ENCODE measurements at regions not wholly inside any gene's neighbourhood (a gene's known extent, or its start where the extent isn't known, plus 50 kb on each side); places are given as distances from the start of the nearest gene placed in this dataset.

DNA sequence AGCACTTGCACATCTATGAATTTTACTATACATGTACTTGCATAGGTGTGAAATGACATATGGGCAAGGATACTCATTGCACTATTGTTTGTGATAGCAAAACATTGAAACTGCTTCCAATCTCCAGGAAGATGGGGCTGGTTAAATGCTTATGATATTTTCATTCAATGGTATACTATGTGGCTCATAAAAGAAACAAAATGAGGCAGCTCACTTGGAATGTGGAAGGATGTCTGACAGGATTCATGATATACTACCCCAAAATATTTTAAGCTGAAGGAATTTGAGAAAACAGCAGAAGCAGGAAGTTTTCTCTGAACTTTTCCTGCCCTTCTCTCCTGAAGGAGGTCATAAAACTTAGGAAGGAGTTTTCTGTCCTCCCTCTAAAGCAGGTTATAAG, 99.6 kb upstream of the CAST start:
- no peak overlapping the region for H3K4me2 ChIP-seq (ENCODE audit: low read length)
- no peak overlapping the region for H3K27ac ChIP-seq (ENCODE audit: low read depth, low read length, poor library complexity, severe bottlenecking)
- H3K9me3 ChIP-seq (ENCODE audit: low read length): no peaks in the 10 kb centered on the region
- H3K4me1 ChIP-seq (ENCODE audit: insufficient read depth, low read length, severe bottlenecking): no peaks in the 10 kb centered on the region
- H3F3A ChIP-seq (ENCODE audit: insufficient read depth, low read length): no peaks in the 10 kb centered on the region
- no peaks in the 10 kb centered on the region for H4K20me1 ChIP-seq (ENCODE audit: insufficient read depth, low read length)
- no peak overlapping the region for H3K4me3 ChIP-seq (ENCODE audit: low read depth, low read length, poor library complexity, severe bottlenecking)
- no peak overlapping the region for H2AFZ ChIP-seq (ENCODE audit: low read length)
- no peak for TF ChIP-seq EZH2 (IDR thresholded peaks at IDR 0.05; ENCODE audit: borderline replicate concordance, low read length)
- TF ChIP-seq, protein P1, sequence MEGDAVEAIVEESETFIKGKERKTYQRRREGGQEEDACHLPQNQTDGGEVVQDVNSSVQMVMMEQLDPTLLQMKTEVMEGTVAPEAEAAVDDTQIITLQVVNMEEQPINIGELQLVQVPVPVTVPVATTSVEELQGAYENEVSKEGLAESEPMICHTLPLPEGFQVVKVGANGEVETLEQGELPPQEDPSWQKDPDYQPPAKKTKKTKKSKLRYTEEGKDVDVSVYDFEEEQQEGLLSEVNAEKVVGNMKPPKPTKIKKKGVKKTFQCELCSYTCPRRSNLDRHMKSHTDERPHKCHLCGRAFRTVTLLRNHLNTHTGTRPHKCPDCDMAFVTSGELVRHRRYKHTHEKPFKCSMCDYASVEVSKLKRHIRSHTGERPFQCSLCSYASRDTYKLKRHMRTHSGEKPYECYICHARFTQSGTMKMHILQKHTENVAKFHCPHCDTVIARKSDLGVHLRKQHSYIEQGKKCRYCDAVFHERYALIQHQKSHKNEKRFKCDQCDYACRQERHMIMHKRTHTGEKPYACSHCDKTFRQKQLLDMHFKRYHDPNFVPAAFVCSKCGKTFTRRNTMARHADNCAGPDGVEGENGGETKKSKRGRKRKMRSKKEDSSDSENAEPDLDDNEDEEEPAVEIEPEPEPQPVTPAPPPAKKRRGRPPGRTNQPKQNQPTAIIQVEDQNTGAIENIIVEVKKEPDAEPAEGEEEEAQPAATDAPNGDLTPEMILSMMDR (IDR thresholded peaks at IDR 0.05; ENCODE audit: low read length): no peak
- no peaks in the 10 kb centered on the region for H3K36me3 ChIP-seq (ENCODE audit: insufficient read depth, low read length)
- no peak overlapping the region for H3K9ac ChIP-seq (ENCODE audit: low read length)
- H3K27me3 ChIP-seq (ENCODE audit: insufficient read depth, low read length): no peaks in the 10 kb centered on the region
- no peaks in the 10 kb centered on the region for H3K9me2 ChIP-seq (ENCODE audit: low read depth, low read length)
- no peaks in the 10 kb centered on the region for H3K79me2 ChIP-seq (ENCODE audit: insufficient read depth, low read length)

DNA sequence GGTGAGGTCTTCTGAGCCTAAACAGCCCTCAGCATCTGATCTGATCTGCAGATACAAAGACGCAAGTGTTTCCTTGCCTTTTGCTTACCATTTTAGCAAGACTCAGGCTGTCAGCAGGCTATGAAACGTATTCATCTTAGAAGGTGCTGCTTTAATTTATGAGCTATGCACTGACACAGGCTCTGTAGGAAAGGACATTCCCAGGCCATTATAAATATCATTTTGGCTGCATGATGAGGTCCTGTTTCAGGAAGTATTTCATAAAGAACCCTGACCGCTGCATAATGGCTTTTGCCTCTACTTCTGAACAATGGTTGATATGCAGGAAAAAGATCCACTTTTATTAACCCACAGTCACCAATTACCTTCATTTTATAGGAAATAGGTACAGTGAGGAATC, 98.4 kb upstream of the CAST start:
- Histone ChIP-seq H3K9ac (ENCODE audit: low read length) (no peak overlapping the region), H4K20me1 (ENCODE audit: insufficient read depth, low read length) (no peaks in the 10 kb centered on the region), H3K4me3 (ENCODE audit: low read depth, low read length, poor library complexity, severe bottlenecking) (no peak overlapping the region), H3K27me3 (ENCODE audit: insufficient read depth, low read length) (no peaks in the 10 kb centered on the region), H3K9me2 (ENCODE audit: low read depth, low read length) (no peaks in the 10 kb centered on the region), H2AFZ (ENCODE audit: low read length) (no peak overlapping the region), H3K4me2 (ENCODE audit: low read length) (no peak overlapping the region), H3K27ac (ENCODE audit: low read depth, low read length, poor library complexity, severe bottlenecking) (no peak overlapping the region), H3K9me3 (ENCODE audit: low read length) (no peaks in the 10 kb centered on the region), H3F3A (ENCODE audit: insufficient read depth, low read length) (no peaks in the 10 kb centered on the region), H3K4me1 (ENCODE audit: insufficient read depth, low read length, severe bottlenecking) (no peaks in the 10 kb centered on the region), H3K79me2 (ENCODE audit: insufficient read depth, low read length) (no peaks in the 10 kb centered on the region), H3K36me3 (ENCODE audit: insufficient read depth, low read length) (no peaks in the 10 kb centered on the region)
- no peak for TF ChIP-seq EZH2 (IDR thresholded peaks at IDR 0.05; ENCODE audit: borderline replicate concordance, low read length)
- TF ChIP-seq, protein P1 (IDR thresholded peaks at IDR 0.05; ENCODE audit: low read length): no peak

DNA sequence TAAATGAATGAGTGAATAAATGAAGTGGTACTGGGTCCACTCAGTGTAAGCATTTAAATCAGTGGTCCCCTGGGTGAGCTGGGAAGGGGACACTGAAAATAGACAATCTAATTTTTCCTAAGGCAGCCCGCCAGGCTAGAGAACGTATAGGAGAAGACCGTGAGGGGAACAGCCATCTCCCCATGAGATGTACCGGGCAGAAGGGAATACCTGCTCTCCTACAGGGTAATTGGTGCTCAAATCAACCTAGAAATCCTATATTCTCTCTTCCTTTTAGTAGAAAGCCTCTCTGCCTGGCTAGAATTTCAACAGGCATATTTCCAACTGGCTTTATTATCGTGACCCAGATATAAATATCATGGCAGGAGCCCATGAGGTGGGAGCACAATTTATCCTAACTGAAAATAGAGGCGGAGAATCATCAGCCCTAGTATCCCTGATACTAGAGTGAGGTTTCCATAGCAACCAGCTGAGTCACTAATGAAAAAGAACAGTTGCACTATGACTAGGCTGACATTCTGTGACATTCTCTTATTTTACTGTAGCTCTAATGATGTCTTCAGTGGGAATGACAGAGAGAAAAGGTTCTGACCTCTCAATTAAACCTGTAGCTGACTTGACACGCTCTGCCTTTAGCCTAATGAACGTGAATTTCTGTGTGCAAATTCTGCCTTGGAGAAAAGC, 96.5 kb upstream of the CAST start:
- no peaks in the 10 kb centered on the region for H3K4me1 ChIP-seq (ENCODE audit: insufficient read depth, low read length, severe bottlenecking)
- no peaks in the 10 kb centered on the region for H4K20me1 ChIP-seq (ENCODE audit: insufficient read depth, low read length)
- H3F3A ChIP-seq (ENCODE audit: insufficient read depth, low read length): no peaks in the 10 kb centered on the region
- H2AFZ ChIP-seq (ENCODE audit: low read length): no peak overlapping the region
- H3K9me2 ChIP-seq (ENCODE audit: low read depth, low read length): no peaks in the 10 kb centered on the region
- no peak overlapping the region for H3K4me3 ChIP-seq (ENCODE audit: low read depth, low read length, poor library complexity, severe bottlenecking)
- H3K79me2 ChIP-seq (ENCODE audit: insufficient read depth, low read length): no peaks in the 10 kb centered on the region
- H3K4me2 ChIP-seq (ENCODE audit: low read length): no peak overlapping the region
- no peak overlapping the region for H3K27ac ChIP-seq (ENCODE audit: low read depth, low read length, poor library complexity, severe bottlenecking)
- no peak overlapping the region for H3K9ac ChIP-seq (ENCODE audit: low read length)
- TF ChIP-seq EZH2 (IDR thresholded peaks at IDR 0.05; ENCODE audit: borderline replicate concordance, low read length): no peak
- TF ChIP-seq, protein P1 (IDR thresholded peaks at IDR 0.05; ENCODE audit: low read length): no peak
- H3K27me3 ChIP-seq (ENCODE audit: insufficient read depth, low read length): no peaks in the 10 kb centered on the region
- no peaks in the 10 kb centered on the region for H3K9me3 ChIP-seq (ENCODE audit: low read length)
- H3K36me3 ChIP-seq (ENCODE audit: insufficient read depth, low read length): no peaks in the 10 kb centered on the region

Measured in OCI-LY1 (cell line).